ENCODE measurements at regions not wholly inside any gene's neighbourhood (a gene's known extent, or its start where the extent isn't known, plus 50 kb on each side); places are given as distances from the start of the nearest gene placed in this dataset.

GRCh38 chr11:91497847-91498246, 726.8 kb upstream of the FAT3 start:
- ChIA-PET POLR2A (no interaction called here), CTCF (no interaction called here)
- no peak overlapping the region for H3K4me3 ChIP-seq (ENCODE audit: low read depth, low read length)
- no peaks in the 10 kb centered on the region for H3K9me3 ChIP-seq (ENCODE audit: control insufficient read depth, insufficient read depth, low read depth, low read length)
- H3K4me1 ChIP-seq (ENCODE audit: control insufficient read depth, insufficient read depth, low read length): no peaks in the 10 kb centered on the region
- H3K27ac ChIP-seq (ENCODE audit: extremely low read depth, low read depth, low read length): no peak overlapping the region
- TF ChIP-seq ZNF558 (tag by site-specific recombination; IDR thresholded peaks at IDR 0.05): no peak
- TF ChIP-seq ZNF202 (tag by site-specific recombination; IDR thresholded peaks at IDR 0.05; ENCODE audit: borderline replicate concordance): no peak
- no peak for TF ChIP-seq ZNF544 (tag by site-specific recombination; IDR thresholded peaks at IDR 0.05)
- no peak for TF ChIP-seq MEIS1 (CRISPR knock-in tag; IDR thresholded peaks at IDR 0.05; ENCODE audit: borderline replicate concordance)
- no peak for TF ChIP-seq ZNF791 (tag by site-specific recombination; IDR thresholded peaks at IDR 0.05)
- TF ChIP-seq ZNF37A (tag by site-specific recombination; IDR thresholded peaks at IDR 0.05): no peak
- TF ChIP-seq PRDM2 (tag by site-specific recombination; IDR thresholded peaks at IDR 0.05; ENCODE audit: borderline replicate concordance): no peak
- TF ChIP-seq ZNF670 (tag by site-specific recombination; IDR thresholded peaks at IDR 0.05; ENCODE audit: low read depth): no peak
- TF ChIP-seq SP7 (tag by site-specific recombination; IDR thresholded peaks at IDR 0.05): no peak
- no peak for TF ChIP-seq ZNF324 (tag by site-specific recombination; IDR thresholded peaks at IDR 0.05)
- H3K36me3 ChIP-seq (ENCODE audit: control insufficient read depth in 2 of 2, insufficient read depth in 1 of 2, low read length in 2 of 2): no peaks in the 10 kb centered on the region

GRCh38 chr11:91495837-91496236, 728.8 kb upstream of the FAT3 start:
- no peak for TF ChIP-seq WT1 (tag by site-specific recombination; IDR thresholded peaks at IDR 0.05)
- no peak for TF ChIP-seq ZNF37A (tag by site-specific recombination; IDR thresholded peaks at IDR 0.05)
- no peak for TF ChIP-seq ZBTB44 (tag by site-specific recombination; IDR thresholded peaks at IDR 0.05)
- TF ChIP-seq ZNF214 (tag by site-specific recombination; IDR thresholded peaks at IDR 0.05; ENCODE audit: borderline replicate concordance): no peak
- no peak for TF ChIP-seq ZNF48 (tag by site-specific recombination; IDR thresholded peaks at IDR 0.05)
- TF ChIP-seq ZNF639 (tag by site-specific recombination; IDR thresholded peaks at IDR 0.05): no peak
- TF ChIP-seq ZNF791 (tag by site-specific recombination; IDR thresholded peaks at IDR 0.05): no peak
- no peak for TF ChIP-seq ZNF2 (tag by site-specific recombination; IDR thresholded peaks at IDR 0.05)
- no peak for TF ChIP-seq ZXDB (tag by site-specific recombination; IDR thresholded peaks at IDR 0.05)
- TF ChIP-seq ZNF223 (tag by site-specific recombination; IDR thresholded peaks at IDR 0.05): no peak
- TF ChIP-seq ZNF658 (tag by site-specific recombination; IDR thresholded peaks at IDR 0.05): no peak
- TF ChIP-seq ZNF677 (tag by site-specific recombination; IDR thresholded peaks at IDR 0.05): no peak
- no peak for TF ChIP-seq KLF17 (tag by site-specific recombination; IDR thresholded peaks at IDR 0.05)
- no peak for TF ChIP-seq ZBTB6 (tag by site-specific recombination; IDR thresholded peaks at IDR 0.05)
- no peak for TF ChIP-seq ZNF449 (tag by site-specific recombination; IDR thresholded peaks at IDR 0.05)
- TF ChIP-seq GLIS1 (tag by site-specific recombination; IDR thresholded peaks at IDR 0.05): no peak
- Histone ChIP-seq H3K4me1 (ENCODE audit: control insufficient read depth, insufficient read depth, low read length) (no peaks in the 10 kb centered on the region), H3K4me3 (ENCODE audit: low read depth, low read length) (no peak overlapping the region), H3K27ac (ENCODE audit: extremely low read depth, low read depth, low read length) (no peak overlapping the region), H3K36me3 (ENCODE audit: control insufficient read depth in 2 of 2, insufficient read depth in 1 of 2, low read length in 2 of 2) (no peaks in the 10 kb centered on the region), H3K9me3 (ENCODE audit: control insufficient read depth, insufficient read depth, low read depth, low read length) (no peaks in the 10 kb centered on the region)
- ChIA-PET CTCF (no interaction called here), POLR2A (no interaction called here)
